ENCODE measurements at regions not wholly inside any gene's neighbourhood (a gene's known extent, or its start where the extent isn't known, plus 50 kb on each side); places are given as distances from the start of the nearest gene placed in this dataset.

GRCh38 chr10:121414366-121415062 lies 183.7 kb downstream of the FGFR2 start:
- TF ChIP-seq CTCF (optimal IDR thresholded peaks at IDR 0.05 in 1 of 3, IDR thresholded peaks at IDR 0.05 in 1 of 3, conservative IDR thresholded peaks at IDR 0.05 in 1 of 3; ENCODE audit: extremely low read depth in 1 of 3, insufficient read depth in 2 of 3, low read length in 3 of 3) (no peak), EZH2 (IDR thresholded peaks at IDR 0.05; ENCODE audit: low read length) (no peak)
